T-helper 9 cell (primary cell): ENCODE measurements at regions not wholly inside any gene's neighbourhood (a gene's known extent, or its start where the extent isn't known, plus 50 kb on each side); places are given as distances from the start of the nearest gene placed in this dataset.
"Not testable (repeated sequence)": the region's sequence is repeated elsewhere in the genome, so short reads cannot be mapped to it uniquely, and the experiment has no call there.

ENCODE experiments used
- DNase-seq: peaks from one replicate; pipeline ENCODE4 v3.0.0-alpha.2; 2020

DNA sequence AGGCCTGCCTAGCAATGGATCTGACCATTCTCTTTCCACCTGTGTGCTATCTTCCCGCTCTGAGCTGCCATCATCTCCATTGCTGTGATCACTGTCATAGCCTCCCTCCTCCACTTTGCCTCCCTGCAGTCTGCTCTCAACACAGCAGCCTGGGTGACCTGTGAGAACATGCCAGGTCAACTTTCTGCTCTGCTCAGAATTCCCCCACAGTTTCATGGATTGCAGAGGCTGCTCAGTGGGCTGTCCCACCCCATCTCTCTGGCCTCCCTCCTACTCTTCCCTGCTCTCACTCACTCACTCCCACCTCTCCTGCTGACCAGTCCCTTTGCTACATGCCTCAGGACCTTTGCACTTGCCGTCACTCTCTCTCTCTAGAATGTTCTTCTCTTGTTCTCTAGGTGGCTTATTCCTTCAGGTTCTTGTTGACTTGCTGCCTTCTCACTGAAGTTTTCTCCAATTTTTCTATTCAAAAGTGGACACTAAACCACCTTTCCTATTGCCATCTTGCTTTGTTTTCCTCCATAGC lies 159.9 kb downstream of the CD83 start:
- DNase-seq = no peak

GRCh38 chr6:14278006-14278405 lies 160.4 kb downstream of the CD83 start:
- no peak for DNase-seq

DNA sequence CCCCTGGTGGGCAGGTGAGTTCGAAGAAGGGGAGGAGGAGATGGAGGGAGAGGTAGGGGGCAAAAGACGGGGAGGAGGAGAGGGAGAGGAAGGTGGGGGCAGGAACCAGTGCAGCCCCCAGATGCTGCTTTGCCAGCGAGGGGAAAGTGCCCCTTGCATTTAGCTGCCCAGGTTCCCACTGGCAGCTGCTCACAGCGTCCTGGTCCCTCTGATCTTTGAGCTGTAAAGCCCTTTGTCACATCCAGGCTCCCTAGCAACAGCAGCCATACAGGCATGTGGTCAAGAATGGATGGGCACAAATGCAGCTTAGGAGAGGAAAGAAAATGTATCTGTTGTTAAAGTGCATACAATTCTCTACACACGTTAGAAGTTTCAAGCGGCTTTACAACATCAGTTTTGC lies 160.9 kb downstream of the CD83 start:
- no peak for DNase-seq

GRCh38 chr6:14280006-14280510 lies 162.5 kb downstream of the CD83 start:
- DNase-seq = no peak

GRCh38 chr6:14280766-14281293 lies 163.3 kb downstream of the CD83 start:
- no peak for DNase-seq

DNA sequence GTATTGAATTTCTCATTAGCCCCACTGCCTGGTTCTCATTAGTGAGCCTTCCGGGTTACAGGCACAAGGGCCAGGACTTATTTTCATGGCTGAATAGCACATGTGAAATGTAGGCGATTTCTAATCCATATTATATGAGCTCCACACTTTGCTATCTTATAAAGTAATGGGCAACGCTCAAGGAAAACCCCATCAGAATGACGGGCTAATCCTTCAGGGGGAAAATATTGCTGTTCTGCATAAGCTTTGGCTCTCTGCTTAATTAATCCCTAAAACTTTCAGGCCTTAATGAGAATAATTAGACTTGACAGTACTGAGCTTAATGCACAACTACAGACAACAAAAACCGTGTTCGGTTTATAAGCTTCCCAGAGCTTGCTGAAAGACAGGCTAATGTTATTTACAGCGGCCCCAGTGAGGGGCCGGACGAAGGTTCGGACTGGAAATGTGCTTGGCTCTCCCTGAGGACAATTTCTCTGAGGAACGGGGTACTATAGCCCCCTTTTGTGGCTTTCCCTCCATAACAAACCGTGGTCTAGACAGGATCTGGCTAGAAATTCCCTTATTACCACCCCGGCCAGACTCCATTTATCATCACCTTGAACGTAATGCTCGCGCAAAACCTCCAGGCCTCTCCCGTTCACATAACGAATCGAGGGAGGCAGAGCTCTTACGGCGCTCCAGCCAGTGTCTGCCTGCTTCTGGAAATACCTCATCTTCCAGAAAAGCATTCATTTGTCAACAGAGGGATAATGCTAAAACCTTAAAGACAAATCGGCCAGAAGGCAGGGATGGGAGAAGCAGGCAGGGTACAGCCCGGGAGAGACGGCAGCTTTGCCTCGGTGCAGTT lies 164.5 kb downstream of the CD83 start:
- no peak for DNase-seq

GRCh38 chr6:14282854-14283505 lies 165.4 kb downstream of the CD83 start:
- no peak for DNase-seq

DNA sequence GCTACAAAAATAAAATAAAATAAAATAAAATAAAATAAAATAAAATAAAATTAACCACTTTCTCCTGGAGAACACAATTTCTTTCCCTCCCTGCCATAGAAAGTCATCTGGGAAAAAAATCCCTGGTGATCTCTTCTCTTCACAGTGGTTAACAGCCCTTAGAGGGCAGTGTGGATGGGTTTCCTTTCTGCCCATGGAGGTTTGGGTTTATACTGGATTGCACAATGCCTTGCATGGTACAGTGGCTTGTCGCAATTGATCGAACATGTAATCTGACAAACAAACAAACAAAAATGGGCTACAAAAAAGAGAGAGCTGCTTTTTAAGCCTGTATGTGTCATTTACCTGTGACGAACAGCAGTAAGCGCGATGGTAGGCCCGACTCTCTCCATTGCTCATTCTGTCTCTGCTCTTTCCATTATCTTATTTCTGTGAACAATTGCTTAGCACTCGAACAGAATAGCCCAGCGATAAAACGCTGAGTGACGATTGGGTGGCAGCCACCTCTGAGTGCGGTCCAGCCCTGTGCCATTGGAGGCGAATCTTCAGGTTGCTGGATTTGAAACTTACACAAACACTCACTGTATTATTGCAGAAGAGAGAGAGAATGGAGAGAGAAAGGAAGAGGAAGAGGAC lies 166.1 kb downstream of the CD83 start:
- DNase-seq = no peak

DNA sequence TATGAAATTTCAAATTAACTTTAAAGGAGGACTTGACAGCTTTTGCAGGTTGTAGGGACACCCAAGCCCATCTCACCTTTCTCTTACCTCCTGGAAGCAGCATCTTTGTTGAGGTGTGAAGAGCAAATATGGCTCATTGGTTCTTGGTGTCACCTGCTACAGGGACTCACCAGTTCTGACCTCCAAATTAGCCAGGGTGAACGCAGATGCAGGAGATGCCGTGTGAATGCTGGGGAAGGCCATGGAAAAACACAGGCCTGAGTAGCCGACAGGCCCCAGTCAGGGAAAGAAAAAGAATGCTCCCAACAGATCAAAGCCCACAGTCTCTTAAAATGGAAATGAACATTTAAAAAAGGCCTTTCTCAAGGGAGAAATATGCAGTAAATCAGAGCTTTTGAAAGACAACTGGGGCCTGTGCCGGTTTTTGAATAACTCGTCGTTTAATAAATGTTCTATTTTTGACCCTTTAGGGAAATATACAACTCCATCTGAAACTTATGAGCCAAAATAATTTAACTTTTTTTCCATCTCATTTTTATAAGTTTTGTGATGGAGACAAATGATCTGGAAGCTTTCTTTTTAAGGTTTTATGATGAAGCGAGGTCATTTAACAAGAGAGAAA lies 167.5 kb downstream of the CD83 start:
- no peak for DNase-seq

- no peak for DNase-seq
Observed at GRCh38 chr6:14286144-14286543, 168.6 kb downstream of the CD83 start.

DNA sequence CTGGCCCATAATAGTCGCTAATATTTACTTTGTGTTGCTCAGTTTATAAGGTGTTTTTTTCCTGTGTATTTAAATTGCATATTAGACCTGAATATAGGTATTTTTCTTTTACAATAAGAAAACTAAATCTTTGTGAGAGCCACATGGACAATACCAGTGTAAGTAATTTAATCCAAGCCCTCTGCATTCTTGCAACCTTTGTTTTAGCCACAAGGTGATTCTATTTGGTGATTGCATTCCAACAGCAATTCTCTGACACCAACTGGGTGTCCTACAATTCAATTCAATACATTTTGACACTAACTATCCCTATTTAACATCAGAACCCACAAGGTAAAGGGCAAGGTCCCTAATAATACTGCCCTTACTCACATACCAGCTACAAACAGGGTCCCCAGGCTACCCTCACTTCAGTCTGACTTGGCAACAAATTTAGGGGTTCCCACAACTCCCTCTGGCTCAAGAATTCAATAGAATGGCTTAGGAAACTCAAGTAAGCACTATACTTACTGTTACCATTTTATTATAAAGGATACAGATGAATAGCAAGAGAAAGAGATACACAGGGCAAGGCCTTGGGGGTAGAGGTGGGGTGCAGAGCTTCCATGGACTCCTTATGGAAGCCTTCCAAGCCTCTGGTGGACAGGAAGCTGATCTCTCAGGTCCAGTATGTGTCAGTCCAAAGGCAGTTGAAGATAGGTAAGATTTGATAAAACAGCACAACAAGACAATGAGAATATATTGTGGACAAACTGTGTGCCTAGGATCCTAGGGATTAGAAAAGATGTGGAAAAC lies 169.3 kb downstream of the CD83 start:
- no peak for DNase-seq

- no peak for DNase-seq
Observed at GRCh38 chr6:14287707-14288106, 170.1 kb downstream of the CD83 start.

DNA sequence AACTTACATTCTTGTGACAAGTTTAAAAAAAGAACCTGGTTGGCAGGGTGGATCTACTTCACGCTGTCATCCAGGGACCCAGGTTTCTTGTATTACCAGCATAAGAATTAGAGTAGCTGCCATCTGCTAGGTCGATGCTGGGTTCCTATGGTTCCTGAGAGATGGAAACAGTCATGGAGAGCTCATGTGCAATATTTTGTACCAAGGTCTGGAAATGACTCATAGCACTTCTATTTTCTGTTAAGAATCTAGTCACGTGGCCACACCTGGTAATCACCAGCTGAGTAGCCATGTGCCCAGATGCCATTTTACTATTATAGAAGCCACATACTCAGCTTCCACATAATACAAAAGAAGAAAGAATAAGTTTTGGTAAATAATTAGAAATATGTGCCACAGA lies 171.3 kb downstream of the CD83 start:
- DNase-seq = no peak

- DNase-seq = no peak
Observed at GRCh38 chr6:14290041-14290771, 172.6 kb downstream of the CD83 start.

GRCh38 chr6:14290772-14291330 lies 173.3 kb downstream of the CD83 start:
- DNase-seq = no peak

DNA sequence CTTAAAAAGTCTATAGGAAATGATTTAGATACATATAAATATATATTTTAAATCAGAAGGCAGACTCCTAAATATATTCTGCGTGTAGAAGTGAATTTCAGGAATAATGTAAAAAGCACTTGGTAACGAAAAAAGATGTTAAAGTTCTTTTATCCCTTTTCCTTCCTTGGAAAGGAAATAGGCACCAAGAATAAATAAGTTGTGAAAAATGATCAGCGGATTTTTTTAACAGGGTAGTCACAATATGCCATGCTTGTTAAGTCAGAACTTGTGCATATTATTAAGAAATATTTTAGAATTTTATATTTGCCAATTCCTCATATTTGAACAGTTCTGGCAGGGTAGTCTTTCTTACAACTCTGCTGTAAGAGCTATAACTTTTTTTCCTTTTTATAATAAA lies 173.8 kb downstream of the CD83 start:
- no peak for DNase-seq

- no peak for DNase-seq
Observed at GRCh38 chr6:14292119-14292518, 174.5 kb downstream of the CD83 start.

- no peak for DNase-seq
Observed at GRCh38 chr6:14294270-14294951, 176.8 kb downstream of the CD83 start.

DNA sequence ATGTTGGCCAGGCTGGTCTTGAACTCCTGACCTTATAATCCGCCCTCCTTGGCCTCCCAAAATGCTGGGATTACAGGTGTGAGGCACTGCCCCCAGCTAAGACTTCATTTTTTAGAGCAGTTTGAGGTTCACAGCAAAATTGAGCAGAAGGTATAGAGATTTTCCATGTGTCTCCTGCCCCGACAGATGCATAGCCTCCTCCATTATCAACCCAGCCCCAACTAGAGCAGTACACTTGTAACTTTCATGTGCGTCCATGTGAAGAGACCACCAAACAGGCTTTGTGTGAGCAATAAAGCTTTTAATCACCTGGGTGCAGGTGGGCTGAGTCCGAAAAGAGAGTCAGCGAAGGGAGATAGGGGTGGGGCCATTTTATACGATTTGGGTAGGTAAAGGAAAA lies 179.1 kb downstream of the CD83 start:
- DNase-seq = not testable (repeated sequence)

GRCh38 chr6:14297118-14297517 lies 179.5 kb downstream of the CD83 start:
- DNase-seq = not testable (repeated sequence)
